ENCODE measurements at regions not wholly inside any gene's neighbourhood (a gene's known extent, or its start where the extent isn't known, plus 50 kb on each side); places are given as distances from the start of the nearest gene placed in this dataset.

DNA sequence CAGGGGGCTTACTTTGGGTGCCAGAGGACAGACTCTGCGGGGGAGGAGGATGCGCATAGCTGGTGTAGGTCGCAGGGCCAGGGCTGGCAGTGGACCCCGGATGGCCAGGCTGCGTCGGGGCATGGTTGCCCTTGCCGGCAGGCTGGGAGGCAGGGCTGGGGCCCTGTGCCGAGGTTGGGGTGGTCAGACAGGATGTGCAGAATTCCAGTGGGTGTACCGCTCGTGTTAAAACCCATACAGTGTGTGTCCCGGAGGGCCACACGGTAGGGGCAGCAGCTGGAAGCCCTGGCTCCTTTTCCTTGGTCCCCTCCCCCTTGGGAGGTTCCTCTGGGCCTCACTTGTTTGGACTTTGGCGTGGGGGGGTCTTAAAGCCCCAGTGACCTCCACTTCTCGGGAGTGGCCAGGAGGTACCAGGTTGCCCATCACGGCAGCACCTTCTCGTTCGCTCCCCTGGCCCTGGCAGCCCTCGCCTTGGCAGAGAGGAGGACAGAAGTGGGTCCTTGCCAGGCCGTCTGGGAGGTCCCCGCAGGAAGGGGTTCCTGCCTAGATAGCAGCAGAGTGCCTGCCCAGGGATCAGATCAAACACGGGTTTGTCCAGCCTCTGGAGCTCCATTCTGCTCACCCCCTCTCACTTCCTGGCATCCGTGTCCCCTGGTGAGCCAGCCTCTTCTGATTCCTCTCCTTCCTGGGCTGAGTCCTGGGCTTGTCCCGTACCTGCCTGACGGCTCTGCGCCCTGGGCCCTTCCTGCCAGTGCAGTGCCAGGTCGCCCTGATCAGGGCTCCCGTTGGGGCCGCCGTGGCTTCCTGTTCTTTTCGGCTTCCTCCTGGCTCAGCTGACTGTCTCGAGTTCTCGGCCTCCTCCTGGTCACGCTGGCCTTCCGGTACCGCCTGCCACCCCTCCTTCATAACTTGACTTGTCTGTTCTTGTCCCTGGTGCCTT is 56.7 kb upstream of the HGFAC start:
- TF ChIP-seq, protein P1, sequence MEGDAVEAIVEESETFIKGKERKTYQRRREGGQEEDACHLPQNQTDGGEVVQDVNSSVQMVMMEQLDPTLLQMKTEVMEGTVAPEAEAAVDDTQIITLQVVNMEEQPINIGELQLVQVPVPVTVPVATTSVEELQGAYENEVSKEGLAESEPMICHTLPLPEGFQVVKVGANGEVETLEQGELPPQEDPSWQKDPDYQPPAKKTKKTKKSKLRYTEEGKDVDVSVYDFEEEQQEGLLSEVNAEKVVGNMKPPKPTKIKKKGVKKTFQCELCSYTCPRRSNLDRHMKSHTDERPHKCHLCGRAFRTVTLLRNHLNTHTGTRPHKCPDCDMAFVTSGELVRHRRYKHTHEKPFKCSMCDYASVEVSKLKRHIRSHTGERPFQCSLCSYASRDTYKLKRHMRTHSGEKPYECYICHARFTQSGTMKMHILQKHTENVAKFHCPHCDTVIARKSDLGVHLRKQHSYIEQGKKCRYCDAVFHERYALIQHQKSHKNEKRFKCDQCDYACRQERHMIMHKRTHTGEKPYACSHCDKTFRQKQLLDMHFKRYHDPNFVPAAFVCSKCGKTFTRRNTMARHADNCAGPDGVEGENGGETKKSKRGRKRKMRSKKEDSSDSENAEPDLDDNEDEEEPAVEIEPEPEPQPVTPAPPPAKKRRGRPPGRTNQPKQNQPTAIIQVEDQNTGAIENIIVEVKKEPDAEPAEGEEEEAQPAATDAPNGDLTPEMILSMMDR (IDR thresholded peaks at IDR 0.05 in 8 of 11, conservative IDR thresholded peaks at IDR 0.05 in 3 of 11), result no peak
- no peak for TF ChIP-seq POLR2A (IDR thresholded peaks at IDR 0.05)

Data from spleen (tissue), 7 donors.